HEK293 (cell line): ENCODE measurements at regions not wholly inside any gene's neighbourhood (a gene's known extent, or its start where the extent isn't known, plus 50 kb on each side); places are given as distances from the start of the nearest gene placed in this dataset.

Source experiments
- CTCF ChIA-PET: fragments of 350-600 bp; formaldehyde crosslinking; extraction: SDS; loops from one replicate; lab custom pipeline; 2021; ENCODE audit warnings: antibody characterized with exemption; lab: Yijun Ruan, JAX
- POLR2A ChIA-PET: fragments of 300-600 bp; formaldehyde crosslinking; extraction: SDS; loops from one replicate; lab custom pipeline; 2020; ENCODE audit warnings: antibody characterized with exemption, inconsistent platforms; lab: Yijun Ruan, JAX
- H3K27ac ChIP-seq: fragments of 200-500 bp; sonication (Bioruptor generic); 2 replicates; pipeline ENCODE4 v1.5.1; 2014; ENCODE audit warnings: low read depth, low read length, control low read depth, inconsistent platforms; ENCODE audit errors: extremely low read depth
- H3K36me3 ChIP-seq, 2 experiments: fragments of 200-500 bp in 1 of 2; sonication (Bioruptor generic) in 1 of 2; 1 replicate in 1 of 2; 2 replicates in 1 of 2; pipeline ENCODE4 v1.5.1; 2014 to 2017; ENCODE audit warnings: inconsistent platforms in 2 of 2, low read length in 2 of 2; ENCODE audit not compliant: control insufficient read depth in 2 of 2, insufficient read depth in 1 of 2
- H3K4me1 ChIP-seq: fragments of 200-500 bp; sonication (Bioruptor generic); 2 replicates; pipeline ENCODE4 v1.5.1; 2014; ENCODE audit warnings: mild to moderate bottlenecking, low read length, inconsistent platforms; ENCODE audit not compliant: control insufficient read depth, insufficient read depth
- H3K4me3 ChIP-seq: 2 replicates; pipeline ENCODE4 v1.5.1; 2011; ENCODE audit warnings: low read depth, mild to moderate bottlenecking, control low read depth, low read length, moderate library complexity
- H3K9me3 ChIP-seq: fragments of 200-500 bp; sonication (Bioruptor generic); 2 replicates; pipeline ENCODE4 v1.5.1; 2014; ENCODE audit warnings: low read depth, low read length, inconsistent platforms; ENCODE audit not compliant: control insufficient read depth, insufficient read depth
- AEBP2 ChIP-seq: fragments of 450-650 bp; formaldehyde crosslinking; IDR thresholded peaks from 2 replicates; pipeline ENCODE4 v1.5.1; 2016; ENCODE audit warnings: missing biosample characterization, missing genetic modification characterization, borderline replicate concordance
- BCL6B ChIP-seq: fragments of 450-650 bp; formaldehyde crosslinking; IDR thresholded peaks from 2 replicates; pipeline ENCODE4 v1.5.1; 2017; ENCODE audit warnings: missing biosample characterization, missing genetic modification characterization
- PATZ1 ChIP-seq: fragments of 450-650 bp; formaldehyde crosslinking; IDR thresholded peaks from 2 replicates; pipeline ENCODE4 v1.5.1; 2016; ENCODE audit warnings: missing biosample characterization, missing genetic modification characterization
- SCRT2 ChIP-seq: fragments of 450-650 bp; formaldehyde crosslinking; IDR thresholded peaks from 2 replicates; pipeline ENCODE4 v1.5.1; 2016; ENCODE audit warnings: missing biosample characterization, missing genetic modification characterization
- ZBTB20 ChIP-seq: fragments of 450-650 bp; formaldehyde crosslinking; IDR thresholded peaks from 2 replicates; pipeline ENCODE4 v1.5.1; 2016; ENCODE audit warnings: missing biosample characterization, missing genetic modification characterization
- ZFP37 ChIP-seq: fragments of 450-650 bp; formaldehyde crosslinking; IDR thresholded peaks from 2 replicates; pipeline ENCODE4 v1.5.1; 2016; ENCODE audit warnings: missing biosample characterization, missing genetic modification characterization
- ZNF10 ChIP-seq: fragments of 450-650 bp; formaldehyde crosslinking; IDR thresholded peaks from 2 replicates; pipeline ENCODE4 v1.5.1; 2017; ENCODE audit warnings: missing biosample characterization, missing genetic modification characterization
- ZNF239 ChIP-seq: fragments of 450-650 bp; formaldehyde crosslinking; IDR thresholded peaks from 2 replicates; pipeline ENCODE4 v1.5.1; 2016; ENCODE audit warnings: missing biosample characterization, missing genetic modification characterization
- ZNF26 ChIP-seq: fragments of 450-650 bp; formaldehyde crosslinking; IDR thresholded peaks from 2 replicates; pipeline ENCODE4 v1.5.1; 2016; ENCODE audit warnings: missing biosample characterization, missing genetic modification characterization
- ZNF324 ChIP-seq: fragments of 450-650 bp; formaldehyde crosslinking; IDR thresholded peaks from 2 replicates; pipeline ENCODE4 v1.5.1; 2016; ENCODE audit warnings: missing biosample characterization, missing genetic modification characterization
- ZNF362 ChIP-seq: fragments of 450-650 bp; formaldehyde crosslinking; IDR thresholded peaks from 2 replicates; pipeline ENCODE4 v1.5.1; 2016; ENCODE audit warnings: missing biosample characterization, missing genetic modification characterization
- ZNF433 ChIP-seq: fragments of 450-650 bp; formaldehyde crosslinking; IDR thresholded peaks from 2 replicates; pipeline ENCODE4 v1.5.1; 2016; ENCODE audit warnings: missing biosample characterization, missing genetic modification characterization, low read depth
- ZNF514 ChIP-seq: fragments of 450-650 bp; formaldehyde crosslinking; IDR thresholded peaks from 2 replicates; pipeline ENCODE4 v1.5.1; 2016; ENCODE audit warnings: missing biosample characterization, missing genetic modification characterization
- ZNF610 ChIP-seq: fragments of 450-650 bp; formaldehyde crosslinking; IDR thresholded peaks from 2 replicates; pipeline ENCODE4 v1.5.1; 2016; ENCODE audit warnings: missing biosample characterization, missing genetic modification characterization, borderline replicate concordance
- ZNF639 ChIP-seq: fragments of 450-650 bp; formaldehyde crosslinking; IDR thresholded peaks from 2 replicates; pipeline ENCODE4 v1.5.1; 2016; ENCODE audit warnings: missing biosample characterization, missing genetic modification characterization
- ZNF670 ChIP-seq: fragments of 450-650 bp; formaldehyde crosslinking; IDR thresholded peaks from 2 replicates; pipeline ENCODE4 v1.5.1; 2016; ENCODE audit warnings: missing biosample characterization, missing genetic modification characterization, low read depth
- ZNF768 ChIP-seq: fragments of 450-650 bp; formaldehyde crosslinking; IDR thresholded peaks from 2 replicates; pipeline ENCODE4 v1.5.1; 2018; ENCODE audit warnings: missing biosample characterization, mild to moderate bottlenecking, missing genetic modification characterization

- no peaks in the 10 kb centered on the region for H3K9me3 ChIP-seq
- TF ChIP-seq ZNF324 (tag by site-specific recombination): no peak
- no peak for TF ChIP-seq ZNF239
- no peak for TF ChIP-seq PATZ1 (tag by site-specific recombination)
- no peak for TF ChIP-seq SCRT2 (tag by site-specific recombination)
- TF ChIP-seq ZNF768 (tag by site-specific recombination): no peak
- no peak for TF ChIP-seq ZBTB20 (tag by site-specific recombination)
- TF ChIP-seq ZNF514: no peak
- no peak for TF ChIP-seq ZNF362
- no peak for TF ChIP-seq BCL6B
- no peak overlapping the region for H3K27ac ChIP-seq
- no peaks in the 10 kb centered on the region for H3K36me3 ChIP-seq
- ChIA-PET POLR2A (no interaction called here), CTCF (no interaction called here)
- H3K4me3 ChIP-seq: no peak overlapping the region
- no peaks in the 10 kb centered on the region for H3K4me1 ChIP-seq
Observed at GRCh38 chr4:179766938-179767337, 2324.7 kb upstream of the AGA start.

- Histone ChIP-seq H3K36me3 (no peaks in the 10 kb centered on the region), H3K4me1 (no peaks in the 10 kb centered on the region), H3K4me3 (no peak overlapping the region), H3K27ac (no peak overlapping the region), H3K9me3 (no peaks in the 10 kb centered on the region)
- CTCF ChIA-PET: no interaction called here
- POLR2A ChIA-PET: no interaction called here
- TF ChIP-seq ZNF639 (no peak), ZNF670 (tag by site-specific recombination) (no peak), ZNF433 (tag by site-specific recombination) (no peak), BCL6B (no peak), AEBP2 (tag by site-specific recombination) (no peak), ZNF26 (tag by site-specific recombination) (no peak), ZFP37 (no peak), ZNF10 (no peak), ZNF610 (tag by site-specific recombination) (no peak)
Observed at GRCh38 chr4:179768996-179769395, 2326.8 kb upstream of the AGA start.
